Stimulated activated CD8-positive, alpha-beta memory T cell treated with anti-CD3 and anti-CD28 coated beads, Interleukin-12 subunit alpha, Interleukin-12 subunit beta, amount 100 ng/mL, for 1 hour (primary cell): ENCODE measurements at regions not wholly inside any gene's neighbourhood (a gene's known extent, or its start where the extent isn't known, plus 50 kb on each side); places are given as distances from the start of the nearest gene placed in this dataset.
A peak's percentile ranks its signal among the peaks of the same experiment; 100 is the strongest.
"Not testable (repeated sequence)": the region's sequence is repeated elsewhere in the genome, so short reads cannot be mapped to it uniquely, and the experiment has no call there.

Experiments
- DNase-seq: peaks from one replicate; pipeline ENCODE4 v3.0.0-alpha.2; 2020; ENCODE audit warnings: low read depth

DNA sequence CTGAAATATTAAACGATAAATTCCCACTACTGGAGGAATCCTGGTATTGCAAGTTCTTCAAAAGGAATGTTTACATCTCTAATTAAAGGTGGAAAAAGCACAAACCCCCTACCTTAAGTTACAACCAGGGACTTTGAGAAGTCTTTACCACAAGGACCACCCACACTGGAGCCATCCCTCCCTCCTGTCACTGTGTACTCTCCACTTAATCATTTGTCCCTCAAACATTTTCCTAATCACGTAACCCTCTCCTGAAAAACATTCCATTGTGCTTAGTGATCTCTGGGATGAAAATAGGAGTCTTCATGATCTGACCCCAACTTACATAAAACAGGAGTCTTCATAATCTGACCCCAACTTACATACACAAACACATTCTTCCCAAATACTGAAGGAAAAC is 85.7 kb downstream of the SUCLG1 start:
- no peak for DNase-seq

DNA sequence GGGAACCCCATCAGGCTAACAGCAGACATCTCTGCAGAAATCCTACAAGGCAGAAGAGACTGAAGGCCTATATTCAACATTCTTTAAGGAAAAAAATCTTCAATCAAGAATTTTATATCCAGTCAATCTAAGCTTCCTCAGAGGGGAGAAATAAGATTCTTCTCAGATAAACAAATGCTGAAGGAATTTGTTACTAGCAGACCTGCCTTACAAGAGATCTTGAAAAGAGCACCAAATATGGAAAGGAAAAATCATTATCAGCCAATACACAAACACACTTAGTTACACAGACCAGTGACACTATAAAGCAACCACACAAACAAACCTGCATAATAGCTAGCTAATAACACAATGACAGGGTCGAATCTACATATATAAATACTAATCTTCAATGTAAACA is 96.5 kb downstream of the SUCLG1 start:
- no peak for DNase-seq

DNA sequence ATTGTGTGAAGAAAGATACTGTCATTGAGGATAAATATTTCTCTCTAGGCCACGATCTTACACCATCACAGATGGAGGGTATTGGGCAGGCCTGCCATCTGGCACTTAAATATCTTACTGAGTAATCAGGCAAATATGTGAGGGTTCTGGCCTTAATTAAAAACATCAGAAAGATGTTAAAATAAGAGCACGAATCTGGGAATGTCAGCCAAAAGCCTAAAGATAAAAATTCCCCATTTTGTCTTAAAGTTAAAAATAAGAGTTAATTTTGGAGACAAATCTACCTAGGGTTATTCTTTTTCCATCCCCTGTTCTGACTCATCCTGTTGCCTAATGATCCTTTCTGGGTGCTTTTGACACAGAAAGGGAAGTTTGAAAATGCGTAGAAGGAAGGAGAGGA is 121.0 kb downstream of the SUCLG1 start:
- DNase-seq = no peak

DNA sequence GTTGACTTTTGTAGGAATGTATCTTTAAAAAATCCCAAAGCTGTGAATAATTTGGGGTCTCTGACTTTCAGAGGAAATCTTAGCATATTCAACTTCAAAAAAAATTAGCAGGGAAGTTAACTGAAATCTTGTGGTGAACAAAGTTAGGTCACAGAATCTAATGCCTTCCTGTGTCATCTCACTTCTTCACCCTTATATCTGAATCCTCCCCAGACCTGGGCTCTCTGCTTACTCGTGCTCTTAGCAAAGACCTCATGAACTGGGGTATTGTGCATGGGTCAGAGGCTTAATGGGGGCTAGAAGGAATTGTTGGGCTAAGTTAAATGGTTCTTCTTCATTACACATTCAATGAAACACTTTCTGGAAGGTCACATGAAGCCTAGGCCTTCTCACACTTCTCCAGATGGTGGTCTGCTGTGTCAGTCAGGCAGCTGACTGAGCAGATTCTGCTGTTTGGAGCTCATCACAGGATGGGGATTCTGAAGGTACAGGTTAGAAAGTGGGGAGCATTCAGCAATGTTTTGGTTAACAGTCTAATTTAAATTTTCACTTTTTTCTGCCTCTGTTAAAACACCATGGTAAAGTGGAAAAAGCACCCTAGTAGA is 131.3 kb downstream of the SUCLG1 start:
- no peak for DNase-seq

DNA sequence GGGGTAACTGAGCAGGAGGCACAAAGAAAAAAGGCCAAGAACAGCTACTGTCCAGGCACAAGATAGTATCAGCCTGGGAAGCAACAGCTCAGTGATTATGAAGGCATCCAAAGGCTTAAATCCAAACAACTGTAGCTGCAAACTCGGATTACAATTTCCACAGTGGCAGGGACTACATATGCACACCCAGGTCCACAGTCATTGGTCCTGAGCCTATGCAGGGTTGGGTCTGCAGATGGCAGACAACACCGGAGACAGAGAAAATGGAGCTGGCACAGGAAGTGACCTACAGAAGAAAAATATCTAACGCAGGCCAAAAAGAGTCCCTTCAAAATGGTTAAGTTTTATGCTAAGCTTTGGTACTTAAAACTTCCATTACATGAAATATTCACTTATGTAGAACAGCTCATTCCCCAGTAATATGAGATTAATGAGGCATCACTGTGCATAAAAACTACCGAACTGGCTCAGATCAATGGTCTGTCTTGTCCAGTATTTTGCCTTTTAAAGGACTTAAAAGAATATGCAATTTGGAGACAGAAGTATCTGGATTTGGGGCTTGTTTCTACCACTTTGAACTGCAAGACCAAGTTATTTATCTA is 132.1 kb downstream of the SUCLG1 start:
- DNase-seq = no peak

DNA sequence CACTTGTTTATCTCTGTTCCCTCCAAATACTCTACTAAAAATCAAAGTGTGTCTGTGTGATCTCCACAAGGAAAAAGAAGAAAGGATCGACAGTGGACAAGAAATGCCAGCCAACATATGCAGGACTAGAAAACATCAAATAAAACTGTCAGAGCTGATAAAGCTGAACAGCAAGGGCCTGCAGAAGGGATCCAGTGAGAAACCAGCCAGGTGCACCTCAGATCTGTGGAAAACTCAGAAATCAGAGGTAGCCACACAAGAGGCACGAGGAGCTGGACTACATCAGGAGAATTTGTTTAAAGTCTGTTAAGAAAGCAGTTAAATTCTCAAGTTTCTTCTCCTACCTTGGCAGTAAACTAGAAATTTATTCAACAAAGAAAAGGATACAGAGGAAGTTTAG is 135.2 kb downstream of the SUCLG1 start:
- no peak for DNase-seq

DNA sequence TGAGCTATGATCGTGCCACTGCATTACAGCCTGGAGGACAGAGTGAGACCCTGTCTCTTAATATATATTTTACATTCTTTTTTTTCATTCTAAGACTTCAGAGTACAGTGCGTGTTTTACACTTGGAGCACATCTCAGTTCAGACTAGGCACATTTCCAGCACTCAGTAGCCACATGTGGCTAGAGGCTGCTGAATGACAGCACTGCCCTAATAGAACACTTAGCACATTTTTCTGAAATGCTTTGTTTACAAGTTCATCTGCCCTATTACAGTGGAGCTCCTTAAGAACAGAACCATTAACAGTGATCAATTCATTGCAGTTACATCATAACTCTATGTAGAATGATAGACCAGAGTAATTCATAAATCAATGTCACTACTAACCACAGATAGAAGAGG is 138.1 kb downstream of the SUCLG1 start:
- DNase-seq = no peak

DNA sequence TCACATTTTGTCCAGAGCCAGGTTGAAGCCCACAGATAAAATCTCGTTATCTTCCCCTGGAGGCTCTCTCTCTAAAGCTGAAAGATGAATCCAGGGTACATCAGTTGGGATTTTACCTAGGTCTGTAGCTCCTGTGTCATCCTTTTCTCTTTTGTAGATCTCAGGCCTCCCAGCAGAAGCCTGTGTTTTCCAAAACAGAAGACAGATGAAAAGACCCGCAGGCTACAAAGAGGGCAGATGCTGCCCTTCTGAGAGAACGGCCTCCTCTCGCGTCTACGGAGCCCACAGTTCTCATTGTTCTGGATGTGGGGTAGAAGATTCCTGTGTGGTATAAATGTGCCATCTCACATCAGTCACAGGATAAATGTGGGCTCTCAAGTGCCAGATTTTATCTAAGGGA is 139.5 kb downstream of the SUCLG1 start:
- DNase-seq = no peak

DNA sequence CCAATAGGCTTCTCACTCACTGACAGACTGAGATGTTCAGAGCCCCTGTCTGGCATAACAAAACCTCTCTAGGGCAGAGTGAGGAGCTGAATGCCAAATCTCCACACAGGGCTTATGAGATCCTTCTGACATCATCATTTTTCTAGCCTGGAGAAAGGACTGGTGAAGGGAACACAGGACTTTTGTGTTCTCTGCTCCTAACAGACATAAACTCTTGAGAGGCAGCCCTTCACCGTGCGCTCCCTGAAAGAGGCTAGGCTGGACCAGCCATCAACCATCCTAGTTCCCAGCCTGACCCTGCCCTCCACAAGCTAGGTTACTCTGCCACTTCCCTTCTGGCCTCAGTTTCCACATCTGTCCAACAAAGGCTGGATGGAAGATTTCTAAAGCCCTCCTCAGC is 141.9 kb downstream of the SUCLG1 start:
- DNase-seq = no peak

DNA sequence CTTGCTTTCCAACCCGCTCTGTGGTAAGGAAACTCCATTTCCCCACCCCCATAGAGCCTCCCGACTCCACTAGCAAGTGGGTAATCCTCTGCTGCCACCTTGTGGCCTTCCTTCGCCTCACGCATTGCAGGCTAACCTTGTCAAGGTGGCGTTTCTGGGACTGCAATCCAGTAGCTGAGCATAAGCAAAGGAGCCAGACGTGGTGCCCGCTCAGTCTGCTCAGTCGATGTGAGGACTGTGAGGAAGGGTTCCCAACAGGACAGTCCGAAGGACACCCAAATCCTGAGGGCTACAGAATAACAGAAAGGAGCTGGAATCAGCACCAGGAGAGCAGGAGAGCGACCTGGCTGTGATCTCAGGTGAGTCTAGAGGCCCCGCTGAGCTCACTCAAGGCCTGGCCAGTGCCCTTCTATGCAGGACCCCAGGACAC is 144.2 kb downstream of the SUCLG1 start:
- DNase-seq = peak; percentile 54

DNA sequence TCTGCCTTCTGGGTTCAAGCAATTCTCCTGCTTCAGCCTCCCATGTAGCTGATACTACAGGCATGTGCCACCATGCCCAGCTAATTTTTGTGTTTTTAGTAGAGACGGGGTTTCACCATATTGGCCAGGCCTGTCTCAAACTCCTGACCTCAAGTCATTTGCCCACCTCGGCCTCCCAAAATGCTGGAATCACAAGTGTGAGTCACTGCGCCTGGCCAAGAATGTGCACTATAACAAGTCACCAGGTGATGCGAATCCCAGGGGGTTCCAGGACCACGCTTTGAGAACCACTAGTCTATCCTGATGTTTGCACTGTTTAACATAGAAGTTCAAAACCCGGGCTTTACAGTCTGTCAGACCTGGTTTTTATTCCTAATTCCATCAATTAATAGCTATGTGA is 144.8 kb downstream of the SUCLG1 start:
- no peak for DNase-seq

DNA sequence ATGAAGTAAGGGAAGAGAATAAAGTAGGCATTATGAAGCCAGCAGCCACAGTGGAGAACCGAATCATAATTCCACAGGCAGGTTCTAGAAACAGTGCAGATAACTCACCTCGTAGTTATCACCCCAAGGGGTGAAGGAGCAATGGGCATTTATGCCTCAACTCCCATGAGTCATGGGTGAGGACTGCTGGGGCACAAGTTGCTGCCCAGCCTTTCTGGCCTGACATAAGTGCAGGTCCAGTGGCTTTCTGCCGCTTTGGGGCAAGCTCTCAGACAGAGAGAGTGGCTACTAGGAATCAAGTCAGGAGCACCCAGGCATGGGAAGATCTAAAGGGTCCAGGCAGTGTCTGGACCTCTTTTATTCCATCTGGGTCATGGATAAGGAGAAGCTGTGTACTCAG is 149.8 kb downstream of the SUCLG1 start:
- no peak for DNase-seq

DNA sequence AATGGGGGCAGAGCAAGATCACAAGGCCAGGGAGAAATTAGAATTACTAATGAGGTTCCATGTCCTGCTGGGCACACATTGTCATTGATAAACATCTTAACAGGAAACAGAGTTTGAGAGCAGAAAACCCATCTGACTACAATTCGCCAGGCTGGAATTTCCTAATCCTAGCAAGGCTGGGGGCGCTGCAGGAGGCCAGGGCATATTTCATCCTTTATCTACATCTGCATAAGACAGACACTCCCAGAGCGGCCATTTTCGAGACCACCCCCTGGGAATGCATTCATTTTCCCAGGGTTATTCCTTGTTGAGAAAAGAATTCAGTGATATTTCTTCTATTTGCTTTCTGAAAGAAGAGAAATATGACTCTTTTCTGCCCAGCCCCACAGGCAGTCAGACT is 152.7 kb downstream of the SUCLG1 start:
- no peak for DNase-seq

DNA sequence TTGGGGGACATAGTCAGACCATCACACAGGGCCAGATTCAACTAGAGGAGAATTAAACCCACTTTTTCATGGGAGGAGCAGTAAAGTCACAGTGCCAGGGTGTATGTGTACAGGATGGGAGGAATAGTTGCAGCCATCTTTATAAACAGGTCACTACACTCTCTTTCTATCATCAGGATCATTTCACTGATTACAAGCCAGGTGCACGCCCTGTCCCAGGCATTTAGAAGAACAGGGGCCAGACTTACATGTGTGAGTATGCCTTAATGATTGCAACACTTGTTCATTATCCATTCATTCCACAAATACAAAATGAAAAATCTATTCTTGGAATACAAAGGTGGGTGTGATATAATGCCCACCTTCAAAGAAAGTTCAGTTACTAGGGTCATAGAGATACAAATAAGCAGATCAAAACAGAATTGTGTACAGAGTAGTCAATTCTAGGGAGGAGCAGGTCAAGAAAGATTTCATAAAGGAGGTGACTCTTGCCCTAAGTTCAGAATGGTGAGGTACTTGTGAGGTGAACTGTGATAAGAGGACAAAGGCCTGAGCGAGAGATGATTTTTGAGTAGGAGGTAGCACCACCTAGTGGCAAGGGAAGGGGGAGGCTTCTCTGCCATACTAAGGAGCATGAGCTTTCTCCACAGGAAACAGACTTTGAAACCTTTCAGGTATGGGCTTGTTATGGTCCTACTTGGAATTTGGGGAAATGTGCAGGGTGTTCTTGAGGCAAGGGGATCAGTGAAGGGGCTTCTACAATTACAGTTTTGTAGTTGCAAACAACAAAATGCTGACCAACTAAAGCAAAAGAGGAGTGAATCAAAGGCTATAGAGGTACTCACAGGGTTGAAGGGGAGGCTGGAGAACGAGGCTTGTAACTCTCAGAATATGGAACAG is 156.3 kb downstream of the SUCLG1 start:
- DNase-seq = peak; percentile 23

DNA sequence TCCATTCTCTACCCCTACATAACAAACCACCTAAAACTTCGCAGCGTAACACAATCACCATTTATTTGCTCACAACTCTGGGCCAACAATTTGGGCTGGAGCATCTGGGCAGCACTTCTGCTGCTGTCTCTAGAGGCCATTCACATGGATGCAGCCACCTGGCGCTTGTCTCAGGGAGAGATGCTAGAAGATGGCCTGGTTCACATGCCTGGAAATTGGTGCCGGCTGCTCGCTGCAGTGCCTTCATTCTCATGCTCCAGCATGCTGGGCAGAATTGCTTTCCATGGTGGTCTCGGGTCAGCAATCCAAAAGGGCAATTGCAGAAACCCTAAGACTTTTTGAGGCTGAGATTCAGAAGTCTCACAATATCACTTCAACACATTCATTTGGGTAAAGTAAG is 157.4 kb downstream of the SUCLG1 start:
- DNase-seq = no peak

DNA sequence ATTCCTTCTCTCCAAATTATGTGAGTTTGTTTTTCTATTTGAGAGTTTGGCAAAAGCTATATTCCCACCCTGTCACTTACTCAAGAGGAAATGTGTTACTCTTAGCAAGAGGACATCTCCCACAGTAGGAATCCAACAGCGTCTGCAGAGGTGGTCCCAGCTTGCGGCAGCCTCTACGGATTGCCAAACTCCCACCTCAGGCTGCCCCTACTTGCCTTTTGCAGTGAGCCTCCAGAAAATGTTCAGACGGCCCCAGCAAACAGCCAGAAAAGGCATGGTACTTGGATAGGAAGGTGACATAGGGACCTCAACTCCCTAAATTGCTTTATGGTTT is 158.4 kb downstream of the SUCLG1 start:
- DNase-seq = no peak

DNA sequence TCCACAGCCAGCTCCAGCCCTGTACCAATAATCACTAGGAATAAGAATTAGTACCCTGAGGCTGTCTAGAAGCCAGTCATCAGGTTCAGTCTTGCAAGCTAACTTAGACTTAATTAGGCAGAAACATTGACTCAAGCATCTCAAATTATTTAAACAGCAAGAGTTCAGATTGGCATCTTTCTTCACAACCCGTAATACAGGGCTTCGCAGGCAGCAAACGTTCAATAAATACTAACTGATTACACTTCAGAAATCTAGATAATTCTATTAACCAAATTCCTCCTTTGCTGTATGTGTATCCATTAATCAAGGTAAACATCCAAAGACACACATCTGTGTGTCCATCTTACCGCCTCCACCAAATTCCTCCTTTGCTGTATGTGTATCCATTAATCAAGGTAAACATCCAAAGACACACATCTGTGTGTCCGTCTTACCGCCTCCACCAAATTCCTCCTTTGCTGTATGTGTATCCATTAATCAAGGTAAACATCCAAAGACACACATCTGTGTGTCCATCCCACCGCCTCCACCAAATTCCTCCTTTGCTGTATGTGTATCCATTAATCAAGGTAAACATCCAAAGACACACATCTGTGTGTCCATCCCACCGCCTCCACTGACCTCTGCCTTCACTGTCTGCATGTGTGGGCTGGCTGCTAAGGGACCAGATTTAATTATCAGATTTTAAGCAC is 158.9 kb downstream of the SUCLG1 start:
- DNase-seq = not testable (repeated sequence)

DNA sequence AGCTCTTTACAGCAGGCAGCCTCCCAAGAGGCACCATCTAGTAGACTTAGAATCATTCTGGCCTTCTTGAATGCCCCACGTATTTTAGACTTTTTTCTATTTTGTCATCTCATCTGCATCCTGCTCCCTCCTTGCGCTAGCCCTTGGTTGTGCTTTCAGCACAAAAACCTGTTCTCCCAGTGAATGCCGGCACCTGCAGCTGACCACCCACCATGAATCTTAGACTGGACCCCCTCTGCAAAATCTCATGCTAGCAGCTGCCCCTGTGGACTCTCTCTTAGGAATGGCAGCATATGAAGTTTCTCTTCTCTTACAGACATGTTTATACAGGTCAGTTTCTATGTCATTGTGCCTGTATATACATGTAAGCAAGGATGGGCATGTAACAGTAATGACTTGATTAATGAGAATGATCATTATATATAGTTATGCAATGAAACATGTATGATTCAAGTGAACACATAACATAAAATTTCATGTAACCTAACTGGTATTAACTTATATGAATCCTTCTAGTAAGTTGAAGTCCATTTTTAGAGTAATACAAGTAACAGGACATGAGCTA is 159.8 kb downstream of the SUCLG1 start:
- DNase-seq = no peak

DNA sequence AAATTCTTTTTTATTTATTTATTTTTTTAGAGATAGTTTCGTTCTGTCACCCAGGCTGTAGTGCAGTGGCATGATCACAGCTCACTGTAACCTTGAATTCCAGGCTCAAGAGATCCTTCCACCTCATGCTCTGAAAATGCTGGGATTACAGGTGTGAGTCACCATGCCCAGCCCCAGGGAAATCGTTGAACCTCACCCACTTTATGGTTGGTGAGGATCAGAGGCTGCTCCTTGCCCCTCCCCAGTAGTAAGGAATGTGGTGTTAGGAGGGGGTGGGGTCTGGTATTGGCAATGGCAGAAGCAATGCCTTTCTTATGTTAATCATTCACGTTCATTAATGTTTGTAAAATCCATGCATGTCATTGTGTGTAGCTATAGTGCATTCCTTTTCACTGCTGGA is 161.9 kb downstream of the SUCLG1 start:
- no peak for DNase-seq

DNA sequence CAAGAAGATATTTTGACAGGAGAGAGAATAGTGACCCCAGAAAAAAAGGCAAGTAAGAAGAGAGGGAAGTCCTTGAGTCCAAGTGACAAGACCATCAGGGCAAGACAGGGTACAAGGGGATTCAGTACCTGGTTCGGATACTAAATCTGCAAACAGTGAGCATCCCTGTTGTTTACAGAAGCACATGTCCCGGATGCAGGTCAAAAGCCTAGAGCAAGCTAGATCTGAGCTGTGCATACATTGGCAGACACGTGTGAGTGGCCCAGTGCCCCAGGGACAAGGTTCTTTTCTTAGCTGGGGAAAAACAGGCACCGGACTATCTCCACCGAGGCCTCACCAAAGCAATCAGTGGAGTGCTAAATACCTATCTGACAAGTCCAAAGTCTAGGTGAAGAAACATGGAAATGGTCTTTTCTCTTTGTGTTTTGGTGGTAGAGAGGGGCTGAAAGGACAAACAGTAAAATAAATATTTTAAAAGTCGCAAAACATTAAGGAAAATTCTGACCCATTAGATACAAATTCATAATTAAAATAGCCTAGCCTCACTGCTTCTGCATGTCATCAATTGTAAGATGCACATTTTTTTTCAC is 165.2 kb downstream of the SUCLG1 start:
- no peak for DNase-seq

DNA sequence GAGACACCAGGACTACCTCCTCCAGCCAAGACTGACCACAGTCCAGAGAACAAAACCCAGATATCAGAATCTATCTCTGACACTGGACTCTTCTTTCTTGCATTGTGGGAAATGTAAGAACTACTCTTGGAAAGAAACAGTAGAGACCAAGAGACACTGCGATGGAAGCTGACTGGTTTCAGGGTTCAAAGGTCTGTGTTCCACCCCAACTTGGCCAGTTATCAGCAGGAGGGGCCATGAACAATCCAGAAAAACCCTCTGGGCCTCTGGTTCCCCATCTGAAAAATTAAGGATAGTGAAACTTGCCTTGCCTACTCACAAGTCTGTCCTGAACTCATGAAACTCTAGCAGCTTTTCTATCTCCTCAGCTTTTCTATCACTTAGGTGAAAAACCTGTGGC is 166.5 kb downstream of the SUCLG1 start:
- no peak for DNase-seq

DNA sequence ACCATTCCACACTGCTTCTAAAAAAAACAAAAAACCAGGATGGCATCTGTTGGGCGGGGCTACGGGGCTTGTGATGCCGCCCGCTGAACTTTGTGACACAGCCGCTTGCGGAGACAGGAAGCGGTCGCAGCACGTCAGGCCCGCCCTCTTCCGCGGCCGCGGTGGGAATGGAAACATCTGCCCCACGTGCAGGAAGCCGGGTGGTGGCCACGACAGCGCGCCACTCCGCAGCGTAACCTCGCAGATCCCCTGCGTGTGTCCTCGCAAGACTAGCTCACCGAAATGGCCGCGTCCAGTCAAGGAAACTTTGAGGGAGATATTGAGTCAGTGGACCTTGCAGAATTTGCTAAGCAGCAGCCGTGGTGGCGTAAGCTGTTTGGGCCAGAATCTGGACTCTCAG is 168.5 kb downstream of the SUCLG1 start:
- no peak for DNase-seq
